ENCODE measurements at regions not wholly inside any gene's neighbourhood (a gene's known extent, or its start where the extent isn't known, plus 50 kb on each side); places are given as distances from the start of the nearest gene placed in this dataset.

DNA sequence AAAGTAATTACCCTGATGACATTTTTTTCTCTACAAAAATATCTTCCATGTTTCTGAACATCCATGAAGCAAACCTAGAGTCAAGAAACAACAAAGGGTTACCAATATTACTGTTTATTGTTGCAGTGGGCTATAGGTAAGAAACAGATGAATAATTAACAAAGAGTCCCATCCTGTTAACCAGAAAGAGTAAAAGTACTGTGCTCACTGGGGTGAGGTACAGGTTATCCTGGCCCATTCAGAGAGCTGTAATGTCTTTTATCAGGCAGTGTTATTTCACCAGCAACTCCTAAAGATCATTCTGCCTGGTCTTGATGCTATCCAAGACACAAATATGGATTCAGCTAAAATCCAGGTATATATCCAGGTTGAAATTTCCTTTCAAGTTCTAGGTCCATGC, 754.9 kb downstream of the SATB2 start:
- DNase-seq (no peak), ATAC-seq (no peak)

DNA sequence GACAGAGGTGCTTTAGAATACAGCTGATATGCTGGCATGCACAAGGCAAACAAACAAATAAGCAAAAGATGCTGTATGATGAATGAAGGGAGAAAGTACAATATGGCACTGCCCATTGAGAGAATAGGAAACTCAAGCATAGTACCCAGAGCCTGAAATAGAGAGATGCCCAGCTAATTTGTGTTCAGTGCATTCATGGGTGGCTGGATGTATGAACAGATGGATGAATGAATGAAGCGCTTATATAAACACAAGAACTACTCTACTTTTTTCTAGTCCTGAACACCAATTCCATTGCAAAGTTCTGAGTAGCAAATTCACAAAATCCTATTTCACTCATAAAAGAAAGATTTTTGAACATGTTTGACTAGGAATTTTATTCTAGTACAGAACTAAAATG, 756.3 kb downstream of the SATB2 start:
- no peak for DNase-seq
- ATAC-seq, result no peak

DNA sequence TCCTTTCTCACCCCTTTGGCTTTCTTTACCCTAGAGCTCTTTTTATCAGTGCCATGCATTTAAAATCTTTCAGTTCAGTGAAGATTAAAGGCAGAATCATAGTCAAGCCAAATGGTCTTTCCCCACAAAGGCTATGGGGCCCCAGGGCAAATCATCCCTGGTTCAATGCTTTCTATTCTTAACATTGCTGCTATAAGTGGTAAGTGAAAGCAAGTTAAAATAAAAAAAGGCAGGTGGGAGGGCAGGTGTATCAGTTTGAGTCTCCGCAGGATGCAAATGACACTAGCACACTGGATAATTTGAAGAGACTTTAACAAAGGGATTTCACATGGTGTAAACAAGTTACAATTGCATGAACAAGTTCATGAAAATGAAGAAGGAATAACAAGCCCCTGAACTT, 757.4 kb downstream of the SATB2 start:
- DNase-seq (no peak), ATAC-seq (no peak)

DNA sequence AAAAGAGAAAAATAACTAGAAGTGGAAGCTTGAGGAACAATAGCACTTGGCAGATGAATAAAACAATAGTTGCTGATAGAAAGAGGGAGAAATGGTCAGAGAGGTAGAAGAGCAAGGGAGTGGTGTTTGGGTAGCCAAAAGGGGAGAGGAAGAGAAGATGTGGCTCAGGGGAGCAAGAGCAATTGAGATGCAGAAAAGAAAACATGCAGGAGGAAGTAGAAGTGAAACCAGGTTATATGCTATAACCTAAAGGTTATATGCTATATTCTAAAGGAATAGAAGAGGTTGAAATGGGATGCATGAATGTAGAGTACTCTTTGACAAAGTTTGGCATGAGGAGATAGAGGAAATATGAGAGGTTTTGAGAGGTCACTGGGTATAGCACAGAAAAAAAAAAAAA, 759.5 kb downstream of the SATB2 start:
- ATAC-seq (no peak), DNase-seq (no peak)

DNA sequence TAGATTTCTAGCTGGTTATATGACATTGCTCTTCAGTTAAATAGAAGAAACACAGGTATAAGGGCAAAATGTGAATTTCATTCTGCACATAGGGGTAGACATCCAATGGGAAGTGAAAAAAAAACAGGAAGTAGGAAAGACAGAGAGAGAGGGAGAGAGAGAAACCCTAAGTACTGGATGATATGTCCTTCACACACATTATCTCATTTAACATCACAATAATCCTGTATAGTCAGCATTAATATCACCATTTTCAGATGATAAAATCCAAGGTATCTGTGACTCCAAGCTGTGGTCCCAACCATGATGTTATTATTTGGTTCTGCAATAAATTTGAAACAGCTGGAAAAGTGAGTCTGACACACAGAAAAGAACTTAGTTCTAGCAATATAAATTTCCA, 759.9 kb downstream of the SATB2 start:
- no peak for DNase-seq
- no peak for ATAC-seq

DNA sequence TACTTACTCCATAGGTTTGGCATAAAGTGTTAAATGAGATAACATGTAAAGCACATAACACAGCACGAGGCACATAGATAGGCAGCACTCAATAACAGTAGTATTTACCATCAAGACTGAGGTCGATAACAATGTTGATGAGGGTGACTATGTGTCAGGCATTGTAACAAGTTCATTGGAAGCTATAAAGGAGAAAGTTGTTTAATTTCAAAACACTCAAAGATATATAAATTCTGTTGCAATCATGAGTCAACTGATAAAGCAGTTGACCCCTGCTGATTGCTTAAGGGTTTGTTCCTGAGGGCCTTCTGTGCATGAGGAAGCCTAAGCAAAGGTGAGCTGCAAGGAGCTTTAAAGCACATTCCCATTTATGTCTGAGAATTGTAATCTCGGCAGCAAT, 760.5 kb downstream of the SATB2 start:
- ATAC-seq, result no peak
- no peak for DNase-seq

DNA sequence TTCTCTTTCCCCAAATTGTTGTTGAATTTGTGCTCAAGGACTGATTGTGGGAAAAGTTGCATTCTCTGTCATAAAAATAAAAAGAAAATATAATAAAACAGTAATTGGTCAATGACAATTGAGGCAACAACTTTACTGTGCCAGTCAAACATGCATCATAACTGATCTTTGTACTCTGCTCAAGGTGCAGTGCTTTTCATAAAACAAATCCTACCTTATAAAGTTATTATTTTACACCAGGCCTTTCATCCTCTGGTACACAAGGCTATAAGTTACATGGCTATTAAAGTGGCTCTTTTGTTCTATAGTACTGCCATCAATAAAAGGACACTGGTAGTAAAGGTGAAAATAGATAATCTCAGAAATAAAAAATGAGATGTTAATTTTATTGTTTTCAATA, 761.9 kb downstream of the SATB2 start:
- DNase-seq (no peak), ATAC-seq (no peak)

DNA sequence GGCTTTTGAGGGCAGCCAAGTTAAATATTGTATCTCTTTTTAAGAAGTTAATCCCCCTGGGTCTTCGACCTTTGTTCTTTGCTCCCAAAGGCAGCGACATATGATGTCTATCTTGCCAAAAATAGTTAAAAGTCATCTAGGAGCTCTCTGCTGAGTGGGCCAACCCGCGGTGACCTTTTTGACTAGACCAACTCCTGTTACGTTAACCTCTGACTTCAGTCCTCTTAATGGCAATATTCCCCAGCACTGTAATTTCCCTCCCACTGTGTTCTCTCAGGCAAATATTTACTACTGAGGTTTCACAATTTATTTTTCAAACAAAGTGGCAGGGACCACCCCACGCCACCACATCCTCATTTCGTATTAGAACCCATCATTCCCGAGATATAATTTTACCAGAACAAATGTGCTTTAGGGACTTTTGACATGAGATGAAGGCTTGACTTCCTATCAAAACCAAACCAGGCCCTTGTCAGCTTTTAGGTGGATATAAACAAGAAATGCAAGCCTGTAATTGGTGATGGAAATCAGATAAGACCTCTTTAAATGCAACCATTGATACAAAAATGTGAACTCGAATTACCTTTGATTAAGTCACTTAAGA, 764.7 kb downstream of the SATB2 start:
- no peak for ATAC-seq

DNA sequence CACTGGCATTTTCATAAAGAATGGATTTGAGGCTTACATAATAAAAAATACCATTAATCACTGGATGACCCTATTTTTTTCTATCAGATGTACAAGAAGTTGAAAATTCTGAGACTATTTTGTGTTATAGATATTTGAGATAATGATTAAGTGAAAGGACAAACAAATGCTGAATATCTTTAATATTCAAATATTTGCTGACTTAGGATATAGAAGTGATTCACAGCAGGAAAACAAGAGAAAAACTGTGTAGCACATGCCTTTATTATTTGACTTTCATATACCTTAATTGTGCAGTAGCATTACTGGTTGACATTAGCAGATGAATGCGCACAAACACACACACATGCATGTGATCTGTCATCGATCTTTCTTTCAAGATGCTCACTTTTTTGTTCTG, 766.5 kb downstream of the SATB2 start:
- ATAC-seq, result no peak
- DNase-seq, result no peak

More for the DNA sequence above, 764.7 kb downstream of the SATB2 start:
- no peak for DNase-seq

DNA sequence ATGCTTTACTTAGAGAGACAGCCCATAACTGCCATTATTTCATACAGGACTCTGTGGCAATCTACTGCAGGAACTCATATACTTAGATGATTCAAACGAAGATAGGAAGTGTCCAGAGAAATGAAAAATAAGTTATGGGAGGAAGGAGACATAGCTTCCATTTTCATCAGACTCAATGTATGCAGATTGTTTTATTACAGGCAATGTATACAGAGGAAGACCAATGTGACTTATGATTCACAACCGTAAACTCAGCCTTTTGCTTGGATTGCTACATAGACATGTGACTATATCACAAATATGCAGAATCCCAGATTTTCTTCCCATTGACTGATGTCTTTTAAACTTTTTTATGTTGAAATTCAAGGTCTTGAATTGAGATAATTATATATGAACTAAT, 793.4 kb downstream of the SATB2 start:
- DNase-seq (no peak), ATAC-seq (no peak)

DNA sequence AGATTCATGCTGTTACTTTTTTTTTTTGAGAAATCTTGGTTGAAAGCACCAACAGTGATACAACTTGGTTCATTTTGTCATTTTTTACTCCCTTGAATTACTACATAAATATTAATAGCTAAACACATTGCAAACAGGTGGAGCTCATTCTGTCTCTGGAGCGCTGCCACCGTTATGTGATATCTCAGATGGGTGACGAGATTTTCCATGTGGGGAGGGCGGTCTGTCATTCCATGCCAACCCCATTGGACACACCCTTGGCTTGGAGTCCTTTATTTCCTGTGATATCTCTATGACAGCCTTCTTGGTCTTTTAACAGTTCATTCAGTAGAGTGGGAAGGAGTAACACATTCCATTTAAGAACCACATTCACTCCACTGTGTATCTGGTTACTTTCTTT, 794.8 kb downstream of the SATB2 start:
- DNase-seq (no peak), ATAC-seq (no peak)

DNA sequence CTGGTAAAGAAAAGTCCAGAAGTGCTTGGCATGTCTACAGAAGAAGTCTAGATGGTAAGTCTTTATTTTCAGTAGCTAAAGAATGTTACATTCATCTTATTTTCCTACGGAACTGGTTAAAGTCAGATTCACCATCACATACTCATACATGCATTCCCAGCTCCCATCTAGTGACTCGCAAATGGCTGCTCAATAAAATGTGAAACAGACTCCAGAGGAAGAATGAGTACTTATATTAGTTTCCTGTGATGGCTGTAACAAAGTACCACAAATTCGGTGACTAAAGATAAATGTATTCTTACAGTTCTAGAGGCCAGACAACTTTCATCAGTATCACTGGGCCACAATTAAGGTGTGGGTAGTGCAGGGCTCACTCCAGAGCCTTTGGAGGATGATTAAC, 797.2 kb downstream of the SATB2 start:
- no peak for DNase-seq

DNA sequence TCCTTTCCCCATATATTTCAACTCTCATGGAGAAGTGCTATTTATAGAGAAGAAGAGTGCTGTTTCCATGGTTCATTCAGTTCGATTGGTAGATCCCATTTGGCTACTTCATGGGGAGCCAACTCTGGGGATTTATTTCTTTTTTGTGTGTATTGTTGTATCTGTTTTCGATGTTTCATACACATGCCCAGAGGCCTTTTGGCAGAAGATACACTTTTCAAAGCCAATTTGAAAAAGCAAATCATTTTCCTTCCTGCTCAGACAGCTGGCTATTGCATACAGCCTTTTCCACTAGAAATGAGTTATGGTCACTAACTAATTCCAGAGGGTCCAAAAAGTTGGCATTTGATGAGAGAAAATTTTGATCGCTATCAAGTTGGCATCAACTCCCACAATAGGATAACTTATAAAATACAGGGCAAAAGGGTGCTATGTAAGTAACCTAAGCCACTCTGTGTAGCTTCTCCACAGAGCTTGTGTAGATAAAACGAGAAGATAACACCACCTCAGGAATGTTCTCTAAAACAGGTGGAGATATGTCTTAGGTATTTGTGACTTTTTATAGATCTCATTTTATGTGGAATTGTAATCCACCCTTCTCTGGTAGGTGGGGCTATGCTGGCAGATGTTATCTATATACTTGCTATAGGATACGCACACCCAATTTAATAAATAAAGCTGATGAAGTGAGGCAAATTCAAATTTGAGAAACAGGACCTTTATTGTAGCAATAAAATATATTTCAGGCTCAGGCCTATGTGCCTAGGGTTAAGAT, 798.5 kb downstream of the SATB2 start:
- DNase-seq (no peak), ATAC-seq (no peak)

More for the DNA sequence above, 797.2 kb downstream of the SATB2 start:
- ATAC-seq, result no peak

DNA sequence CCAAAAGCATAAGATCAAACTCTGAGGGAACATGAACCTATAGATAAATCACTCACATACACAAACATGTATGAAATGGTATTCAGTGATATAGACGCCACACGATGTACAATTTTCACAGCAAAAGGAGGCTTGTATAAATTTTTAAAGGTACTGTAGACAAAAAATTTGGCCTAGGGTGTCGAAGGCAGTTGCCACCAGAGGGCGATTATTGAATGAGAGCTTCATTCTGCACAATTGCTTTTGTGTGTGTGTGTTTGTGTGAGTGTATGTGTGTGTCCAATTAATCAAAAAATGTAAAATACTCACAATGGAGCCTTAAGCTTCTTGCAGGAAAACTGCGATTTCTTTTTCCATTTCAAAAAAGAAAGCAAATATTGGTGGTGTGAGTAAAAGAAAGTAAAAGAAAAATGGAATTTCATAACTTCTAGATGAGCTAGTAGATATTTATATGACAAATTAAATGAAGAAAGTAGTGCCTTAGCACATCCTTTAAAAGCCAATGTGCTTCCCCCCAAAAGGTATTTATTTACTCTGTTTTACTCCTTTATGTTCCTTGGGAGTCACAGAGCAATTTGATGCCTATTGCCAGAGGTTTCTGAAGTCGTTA, 800.1 kb downstream of the SATB2 start:
- ATAC-seq (no peak), DNase-seq (no peak)

DNA sequence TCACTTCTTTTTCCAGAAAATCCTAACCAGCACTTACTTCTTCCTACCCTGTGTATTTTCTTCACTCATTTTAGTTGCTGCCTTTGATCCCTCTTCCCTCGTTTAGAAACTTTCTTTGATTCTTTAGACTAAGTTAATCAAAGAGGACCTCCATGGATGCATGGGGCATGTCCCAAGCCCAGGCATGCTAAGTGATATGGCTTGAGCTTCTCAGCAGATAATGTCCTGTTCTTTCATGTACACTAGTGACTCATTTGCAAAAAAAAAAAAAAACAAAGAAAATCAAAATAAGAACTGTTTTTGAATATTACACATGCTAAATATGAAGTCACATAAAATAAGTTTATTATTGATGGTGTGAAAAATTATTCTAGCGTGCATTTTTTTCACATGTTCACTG, 800.9 kb downstream of the SATB2 start:
- no peak for ATAC-seq

DNA sequence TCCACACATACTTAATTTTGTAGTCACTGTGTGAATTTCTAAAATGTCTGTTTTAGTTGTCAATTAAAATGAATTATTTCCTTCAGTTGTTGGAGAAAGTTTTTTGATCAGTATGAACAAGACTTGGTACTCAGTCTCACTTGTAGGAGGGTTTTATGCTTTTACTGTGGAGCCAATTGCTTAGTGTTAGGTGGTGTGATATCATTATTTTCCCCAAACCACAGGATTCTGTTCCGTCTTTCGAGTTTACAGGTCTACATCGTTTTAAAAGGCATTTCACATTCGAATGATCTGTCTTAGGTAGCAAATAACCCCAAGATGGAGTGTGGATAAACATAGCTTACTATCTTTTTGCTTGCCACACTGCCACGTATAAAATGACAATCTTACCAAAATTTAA, 803.1 kb downstream of the SATB2 start:
- DNase-seq, result no peak
- ATAC-seq, result no peak

More for the DNA sequence above, 800.9 kb downstream of the SATB2 start:
- no peak for DNase-seq

DNA sequence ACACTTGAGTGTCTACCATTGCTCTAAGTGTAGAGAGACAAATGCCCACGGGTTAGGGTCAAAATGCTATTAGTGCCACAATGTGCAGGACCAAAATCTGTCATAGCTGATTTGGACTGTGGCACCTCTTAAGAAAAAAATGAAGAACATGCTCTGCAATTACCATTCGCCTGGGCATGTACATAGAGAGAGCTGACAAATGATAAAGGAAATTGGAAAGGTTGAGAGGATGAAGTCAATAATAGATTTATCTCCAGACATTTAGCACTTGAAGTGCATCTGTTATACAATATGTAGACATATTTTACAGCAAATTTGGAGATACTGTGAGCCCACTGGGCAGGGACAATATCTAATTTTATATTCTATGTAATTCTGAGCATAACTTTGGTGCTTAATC, 804.4 kb downstream of the SATB2 start:
- ATAC-seq (no peak), DNase-seq (no peak)

DNA sequence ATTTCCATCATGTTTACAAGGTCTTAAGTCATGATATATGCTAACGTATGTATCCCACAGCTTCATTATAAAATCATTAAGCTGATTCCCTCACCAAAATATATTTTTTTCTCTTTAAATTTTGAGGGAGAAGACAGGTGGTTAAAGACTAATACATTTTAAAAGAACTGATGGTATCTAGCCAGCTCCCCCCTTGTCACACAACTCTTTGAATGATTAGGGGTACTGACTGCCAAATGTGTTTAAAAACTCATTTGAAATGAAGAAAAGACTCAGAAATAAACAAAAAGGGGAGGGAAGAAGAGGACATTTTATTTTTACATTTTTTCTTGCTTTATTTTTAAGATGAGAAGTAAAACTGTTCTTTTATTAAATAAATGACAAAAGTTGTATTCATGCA, 805.3 kb downstream of the SATB2 start:
- DNase-seq, result no peak
- ATAC-seq, result no peak

DNA sequence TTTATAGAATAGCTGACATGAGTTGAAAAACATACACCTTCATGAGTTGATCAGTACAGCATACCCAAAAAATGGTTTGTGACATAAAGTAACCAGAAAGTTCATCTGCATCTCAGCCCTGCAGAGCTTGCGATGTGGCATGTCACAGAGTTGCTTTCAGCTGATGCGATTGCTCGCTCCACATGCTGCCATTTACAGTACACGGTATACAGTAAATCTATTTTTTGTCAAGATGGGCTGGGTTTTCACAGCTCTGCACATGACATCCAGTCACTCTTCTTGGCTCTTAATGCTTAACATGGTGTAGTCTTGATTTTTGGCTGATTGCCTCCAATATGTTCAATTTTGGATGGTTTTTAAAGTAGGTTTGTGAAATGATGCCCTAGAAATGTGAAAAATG, 811.9 kb downstream of the SATB2 start:
- ATAC-seq, result no peak
- no peak for DNase-seq

DNA sequence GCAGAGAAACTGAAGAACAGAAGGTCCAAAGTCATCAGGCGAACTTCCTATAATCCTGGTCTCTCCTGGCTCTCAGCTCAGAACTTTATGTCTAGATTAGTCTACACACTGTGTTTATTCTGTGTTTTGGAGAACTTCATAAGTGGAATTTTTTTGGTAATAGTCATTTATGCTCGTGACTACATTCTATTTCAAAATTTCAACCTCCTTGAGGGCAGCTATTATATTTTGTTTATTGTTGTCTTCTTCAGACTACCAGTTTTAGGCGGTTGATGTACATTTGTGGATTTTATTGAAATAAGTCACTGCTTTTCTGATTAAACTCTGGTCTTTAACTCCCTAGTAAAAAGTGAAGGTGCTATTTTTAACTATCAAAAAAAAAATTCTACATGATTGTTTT, 816.6 kb downstream of the SATB2 start:
- DNase-seq (no peak), ATAC-seq (no peak)

DNA sequence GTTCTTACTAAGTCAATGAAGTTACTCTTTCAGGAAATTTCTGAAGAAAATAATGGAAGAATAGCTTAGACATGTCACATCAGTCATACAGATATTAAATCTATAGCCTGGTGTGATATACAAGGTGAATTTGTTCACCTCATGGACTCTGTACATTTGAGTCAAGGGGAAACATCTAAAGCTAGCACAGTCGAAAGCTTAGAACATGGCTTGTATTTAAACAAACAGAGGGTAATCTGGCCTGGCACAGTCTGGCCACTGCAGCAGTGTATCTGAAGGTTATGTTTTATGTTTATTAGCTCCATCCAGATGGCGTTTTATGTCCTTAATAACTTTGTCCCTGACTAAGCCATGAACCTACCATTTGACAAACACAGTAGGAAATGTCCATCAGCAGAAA, 817.3 kb downstream of the SATB2 start:
- DNase-seq (no peak), ATAC-seq (no peak)

DNA sequence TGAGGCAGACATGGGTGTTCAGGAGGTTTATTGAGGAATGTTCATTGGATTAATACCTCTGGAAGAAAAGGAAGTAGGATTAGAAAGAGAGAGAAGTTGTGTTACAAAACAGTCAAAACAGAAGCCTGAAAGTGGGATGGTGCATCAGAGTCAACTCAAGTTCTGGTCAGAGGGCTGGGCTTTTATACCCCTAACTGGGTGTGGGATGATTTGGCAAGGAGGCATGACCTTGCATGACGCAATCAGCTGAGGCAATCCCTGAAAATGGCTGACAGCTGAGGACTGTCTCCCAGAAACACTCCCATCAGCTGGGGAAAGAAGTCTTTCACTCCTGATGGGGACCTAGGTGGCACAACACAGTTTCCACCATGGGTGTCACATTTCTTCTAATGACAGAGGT, 818.2 kb downstream of the SATB2 start:
- ATAC-seq (no peak), DNase-seq (no peak)

DNA sequence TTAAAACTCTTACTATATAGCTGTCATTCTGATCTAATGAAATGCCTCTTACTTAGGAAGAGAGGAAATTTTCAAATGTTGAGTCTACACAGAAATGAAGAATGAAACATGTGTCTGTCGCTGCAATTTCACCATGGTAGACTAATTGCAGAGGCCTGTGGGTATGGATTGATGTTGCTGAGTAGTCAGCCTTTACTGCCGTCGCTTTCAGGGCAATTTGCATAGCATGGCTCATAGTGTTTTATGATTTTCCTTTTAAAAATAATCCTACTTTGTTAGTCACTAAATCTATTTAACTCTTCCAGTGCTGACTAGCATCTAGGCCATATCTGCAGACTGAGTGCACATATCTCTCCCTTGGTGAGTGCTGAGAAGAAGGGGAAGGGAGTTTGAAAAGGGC, 819.2 kb downstream of the SATB2 start:
- no peak for ATAC-seq

DNA sequence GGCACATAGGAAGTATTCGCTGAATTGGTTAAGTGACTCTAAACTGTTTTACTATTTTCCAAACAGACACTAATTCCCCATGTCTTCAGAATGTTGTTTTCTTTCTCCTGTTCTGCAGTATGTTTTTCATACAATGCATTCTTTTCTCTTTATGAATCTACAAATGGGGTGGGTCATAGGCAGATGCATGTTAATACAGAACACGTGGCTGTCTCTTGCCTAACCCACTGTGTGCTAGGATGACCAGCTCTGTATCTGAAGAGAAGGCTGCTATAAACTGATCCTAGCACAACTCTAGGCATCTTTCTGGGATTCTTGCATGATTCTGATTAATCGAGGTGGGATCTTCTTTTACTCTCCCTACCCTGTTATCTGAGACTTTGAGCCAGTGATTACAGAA, 826.0 kb downstream of the PLCL1 start:
- DNase-seq, result no peak
- no peak for ATAC-seq

More for the DNA sequence above, 819.2 kb downstream of the SATB2 start:
- no peak for DNase-seq

Measured in stimulated activated naive CD8-positive, alpha-beta T cell treated with anti-CD3 and anti-CD28 coated beads, Interleukin-15, Interleukin-2, amounts not matched to agents 100 U/mL and 50 U/mL, for 24 hours (primary cell).